GM19351 (cell line): ENCODE measurements at regions not wholly inside any gene's neighbourhood (a gene's known extent, or its start where the extent isn't known, plus 50 kb on each side); places are given as distances from the start of the nearest gene placed in this dataset.

Experiments
- ATAC-seq: cut with Tn5 transposase; IDR thresholded peaks from one replicate; pipeline ENCODE4 v1.9.1; 2021; ENCODE audit warnings: mild to moderate bottlenecking, moderate library complexity; ENCODE audit not compliant: unreplicated experiment

DNA sequence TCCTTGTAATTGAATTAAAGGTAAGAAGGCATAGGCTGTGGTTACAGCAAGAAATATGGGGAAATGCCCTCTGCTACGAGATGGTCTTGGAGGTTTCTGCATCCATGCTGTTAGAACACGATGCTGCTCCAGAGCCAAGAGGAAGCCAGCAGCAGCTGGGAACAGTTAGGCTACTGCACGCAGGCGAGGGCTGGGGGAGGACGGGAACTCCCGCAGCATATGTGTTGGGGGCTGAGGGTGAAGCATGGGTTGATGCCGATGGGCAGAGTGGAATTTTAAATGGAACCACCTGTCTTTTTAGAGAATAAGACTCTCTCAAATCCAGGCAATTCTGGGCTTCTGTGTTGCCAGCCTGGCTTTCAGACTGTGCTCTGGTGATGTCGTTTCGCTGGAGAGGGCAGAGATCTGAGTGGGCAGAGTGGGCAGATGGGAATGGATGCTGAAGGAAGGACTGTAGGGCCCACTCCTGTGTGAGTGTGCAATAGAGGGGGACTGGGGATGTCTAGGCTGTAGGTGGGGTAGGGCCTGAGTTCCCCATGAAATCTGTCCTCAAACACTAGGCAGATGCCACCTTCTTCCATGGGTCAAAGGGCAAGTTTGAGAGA is 417.0 kb upstream of the TPM1 start:
- no peak for ATAC-seq

DNA sequence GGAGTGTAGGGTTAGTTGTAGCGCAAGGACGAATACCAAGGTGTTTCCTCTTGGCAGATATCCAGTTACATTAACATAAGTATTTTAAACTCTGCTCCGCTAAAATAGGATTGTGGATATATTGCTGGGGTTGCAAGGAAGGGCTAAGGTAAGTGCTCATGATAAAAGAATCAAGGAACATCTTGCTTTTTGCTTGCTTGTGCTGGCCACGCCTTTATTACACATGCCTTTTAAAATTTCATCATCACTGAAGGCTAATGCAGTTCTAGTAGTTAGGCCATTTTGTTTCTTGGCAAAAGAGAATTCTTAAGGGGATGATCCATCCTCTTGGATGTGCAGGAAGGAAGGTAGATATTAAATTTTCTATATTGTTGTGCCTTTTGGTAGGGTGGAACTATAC is 415.6 kb upstream of the TPM1 start:
- no peak for ATAC-seq

DNA sequence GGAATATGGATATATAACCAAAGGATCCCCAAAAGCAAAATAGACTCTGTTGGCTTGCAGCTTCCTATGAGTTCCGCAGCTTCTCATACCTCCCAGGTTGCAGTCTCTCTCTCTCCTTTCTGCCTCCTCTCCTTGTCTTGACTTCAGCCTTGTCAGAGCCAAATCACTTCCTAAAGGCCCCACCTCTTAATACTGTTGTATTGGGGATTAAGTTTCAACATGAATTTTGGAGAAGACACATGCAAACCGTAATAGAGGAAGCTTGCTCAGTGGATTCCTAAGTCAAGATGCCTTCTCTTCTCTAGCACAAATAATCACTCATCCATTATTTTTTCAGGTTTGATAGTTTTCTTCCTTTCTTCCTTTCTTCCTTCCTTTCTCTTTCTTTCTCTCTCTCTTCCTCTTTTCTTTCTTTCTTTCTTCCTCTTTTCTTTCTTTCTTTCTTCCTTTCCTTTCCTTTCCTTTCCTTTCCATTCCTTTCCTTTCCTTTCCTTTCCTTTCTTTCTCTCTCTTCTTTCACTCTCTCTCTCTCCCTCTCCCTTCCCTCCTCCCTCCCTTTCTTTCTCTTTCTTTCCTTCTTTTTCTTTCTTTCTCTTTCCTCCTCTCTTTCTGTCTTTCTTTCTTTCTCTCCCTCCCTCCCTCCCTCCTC is 411.3 kb upstream of the TPM1 start:
- ATAC-seq: no peak

DNA sequence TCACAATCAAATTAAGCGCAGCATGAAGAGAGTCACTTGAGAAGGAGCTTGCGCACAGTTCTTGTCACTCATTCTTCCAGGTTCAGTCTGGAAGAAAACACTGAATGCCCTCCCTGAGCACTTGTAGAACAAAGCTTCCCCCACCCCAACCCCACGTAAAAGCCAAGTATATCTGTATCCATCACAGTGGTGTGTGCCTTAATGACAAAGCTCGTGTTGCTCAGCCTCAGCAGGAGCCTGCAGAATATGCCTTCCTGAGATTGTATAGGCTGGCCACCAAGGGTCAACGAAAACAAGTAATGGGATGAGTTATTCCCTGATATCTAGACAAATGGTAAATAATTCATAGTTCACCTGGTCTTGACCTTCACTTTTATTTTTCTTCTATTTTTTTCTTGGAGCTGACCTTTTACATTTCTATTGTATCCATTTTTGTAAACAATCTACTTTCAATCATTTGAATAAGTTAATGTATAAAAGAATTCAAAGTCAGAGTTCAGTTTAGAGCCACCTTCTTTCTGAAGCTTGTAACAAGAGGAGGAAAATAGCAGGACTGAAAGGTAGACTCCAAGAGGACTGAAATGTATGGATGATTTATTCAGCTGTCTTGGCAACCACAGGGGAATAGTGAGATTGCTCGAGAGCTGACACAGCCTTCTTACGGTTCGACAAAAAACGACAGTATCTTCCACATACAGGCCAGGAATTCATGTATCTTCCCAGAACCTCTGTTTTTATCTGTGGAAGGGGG is 405.5 kb upstream of the TPM1 start:
- no peak for ATAC-seq

- ATAC-seq: no peak
These were observed 405.0 kb upstream of the TPM1 start for GRCh38 chr15:62637574-62637897.

DNA sequence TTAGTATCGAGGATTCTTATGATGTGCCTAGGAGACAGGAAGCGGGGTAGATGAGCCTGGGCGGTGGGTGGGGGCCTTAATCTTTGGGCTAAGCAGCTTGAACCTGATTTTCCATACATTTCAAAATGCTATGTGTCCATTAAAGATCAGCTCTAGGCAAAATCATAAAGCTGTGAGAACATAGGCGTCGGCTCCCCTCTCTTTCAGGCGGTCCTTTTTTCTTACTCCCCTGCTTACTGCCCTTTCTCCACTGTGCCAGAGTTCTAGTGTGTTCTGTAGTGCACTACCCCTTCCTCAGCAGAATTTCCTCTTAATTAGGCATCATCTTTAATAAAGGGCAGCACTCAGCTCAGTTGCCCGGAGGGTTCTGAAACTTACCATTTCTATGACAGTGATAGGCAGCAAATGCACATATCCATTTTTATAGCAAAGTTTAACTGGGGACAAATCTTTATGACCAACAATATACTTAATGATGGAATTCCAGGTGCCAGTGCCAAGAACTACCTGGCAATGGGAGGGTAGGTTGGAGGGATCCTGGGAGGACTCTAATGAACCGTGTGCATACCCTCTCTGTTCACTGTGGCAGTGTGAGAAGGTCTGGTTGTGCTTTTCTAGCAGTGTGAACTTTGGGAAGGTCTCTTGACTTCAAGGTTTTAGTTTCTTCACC is 404.5 kb upstream of the TPM1 start:
- no peak for ATAC-seq

DNA sequence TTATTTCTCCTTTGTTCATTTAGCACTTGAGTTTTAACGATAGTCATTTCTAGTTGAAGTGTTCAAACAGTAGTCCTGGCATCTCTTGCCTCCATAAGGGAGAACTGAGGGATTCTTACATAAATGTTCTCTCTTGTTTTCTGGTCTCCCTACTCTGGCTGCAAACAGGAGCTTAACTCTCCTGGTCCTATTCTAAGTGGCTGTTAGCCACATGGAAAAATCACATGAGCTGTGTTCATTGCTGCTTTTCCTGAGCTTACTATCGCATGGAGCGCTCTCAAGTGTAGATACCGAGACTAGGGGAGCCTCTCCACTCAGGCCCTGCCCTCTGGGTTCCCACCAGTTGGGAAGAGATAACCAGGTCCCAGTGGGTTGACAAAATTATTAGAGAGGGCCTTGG is 403.1 kb upstream of the TPM1 start:
- no peak for ATAC-seq

GRCh38 chr15:62639906-62640605 is 402.5 kb upstream of the TPM1 start:
- ATAC-seq: no peak

GRCh38 chr15:62641825-62642224 is 400.7 kb upstream of the TPM1 start:
- no peak for ATAC-seq

GRCh38 chr15:62643572-62643971 is 399.0 kb upstream of the TPM1 start:
- no peak for ATAC-seq

DNA sequence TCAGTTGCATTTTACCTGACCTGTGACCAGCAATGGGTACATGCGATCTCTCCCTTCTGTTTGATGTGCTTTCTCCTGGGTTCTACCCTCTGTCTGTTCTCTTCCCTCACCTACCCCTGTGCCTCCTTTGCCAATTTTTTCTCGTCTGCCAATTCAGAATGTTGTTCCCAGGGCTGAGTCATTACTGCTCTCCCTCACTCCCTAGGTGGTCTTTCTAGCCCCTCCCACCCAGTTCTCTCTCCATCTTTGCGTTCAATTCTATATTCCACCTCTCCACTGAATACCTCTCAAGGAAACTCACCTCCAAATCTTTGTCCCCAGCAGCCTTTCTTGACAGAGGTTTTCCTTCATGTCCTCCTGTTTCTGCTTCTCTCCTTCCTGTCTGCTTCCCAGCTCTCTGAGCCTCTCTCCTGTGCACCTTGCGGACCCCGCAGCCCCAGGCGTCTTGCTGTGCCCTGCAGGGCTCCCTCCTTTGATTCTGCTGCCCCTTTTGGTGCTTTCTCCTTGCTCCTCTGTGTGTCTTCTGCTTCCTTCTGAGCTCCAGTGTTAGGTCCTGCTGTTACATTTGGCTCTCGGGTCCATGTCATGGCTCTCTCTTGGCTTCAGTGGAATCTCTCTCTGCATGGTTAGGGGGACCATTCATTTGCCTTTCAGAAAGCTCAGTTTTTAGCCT is 398.2 kb upstream of the TPM1 start:
- ATAC-seq: no peak

DNA sequence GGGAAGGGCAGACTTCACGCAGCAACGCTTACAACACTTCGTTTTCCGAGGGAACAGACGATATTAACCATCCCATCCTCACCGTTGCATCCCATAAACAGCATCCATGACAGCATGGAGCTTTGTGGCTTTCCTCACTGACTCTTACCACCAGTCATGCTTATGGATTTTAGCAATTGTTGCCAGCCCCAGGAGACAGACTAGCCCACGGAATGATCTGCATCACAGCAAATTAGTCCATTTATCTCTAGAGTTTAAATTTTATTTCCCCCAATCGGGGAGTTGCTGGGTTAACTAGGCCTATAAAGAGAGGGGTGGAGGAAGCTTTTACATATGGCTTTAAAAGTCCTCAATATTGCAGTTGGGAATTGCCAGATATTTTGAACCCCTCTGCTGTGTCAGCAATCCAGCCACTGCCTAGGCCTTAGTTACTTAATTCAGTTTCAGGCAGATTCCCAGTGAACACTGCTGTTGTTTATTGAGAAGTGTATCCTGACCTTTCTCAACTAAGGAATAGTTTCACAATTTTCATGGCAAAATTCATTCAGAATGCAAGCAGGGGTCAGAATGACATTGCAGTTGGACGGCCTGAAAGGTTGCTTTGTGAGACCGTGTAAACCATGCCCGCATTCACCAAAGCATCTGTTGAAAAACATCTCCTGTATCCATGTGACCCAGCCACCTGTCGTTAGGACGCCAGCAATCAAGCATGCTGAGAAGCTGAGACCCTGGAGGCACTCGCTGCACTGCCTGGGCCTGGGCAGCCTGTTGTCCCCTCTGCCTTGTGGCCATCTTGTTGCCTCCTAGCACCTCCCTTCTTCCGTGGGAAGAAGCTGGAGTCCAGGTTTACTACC is 397.4 kb upstream of the TPM1 start:
- ATAC-seq: no peak

DNA sequence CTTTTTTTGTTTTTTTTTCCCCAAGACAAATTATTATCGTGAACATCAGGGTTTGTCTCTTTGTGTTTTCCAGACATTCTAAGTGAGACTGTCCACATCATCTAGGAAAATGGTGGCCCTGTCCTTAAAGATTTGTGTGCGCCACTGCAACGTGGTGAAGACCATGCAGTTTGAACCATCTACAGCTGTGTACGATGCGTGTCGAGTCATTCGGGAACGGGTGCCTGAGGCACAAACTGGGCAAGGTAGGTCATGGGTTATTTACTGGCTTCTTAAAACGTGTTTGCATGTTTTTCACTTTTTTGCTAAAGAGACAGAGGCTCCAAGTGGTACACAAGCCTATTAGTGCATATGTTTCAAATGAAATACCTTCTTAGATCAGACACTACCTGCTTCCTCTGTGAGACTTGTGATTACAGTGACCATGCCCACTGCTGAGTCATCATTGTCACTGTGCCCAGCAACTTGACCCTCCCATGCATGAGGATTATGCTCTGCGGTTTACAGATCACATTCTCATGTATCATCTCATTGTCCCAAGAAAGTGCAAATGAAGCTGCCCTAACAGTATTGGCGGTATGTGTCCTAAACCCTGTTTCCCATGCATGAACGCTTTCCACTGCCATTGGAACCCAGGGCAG is 395.2 kb upstream of the TPM1 start:
- ATAC-seq: no peak

GRCh38 chr15:62647843-62648505 is 394.6 kb upstream of the TPM1 start:
- no peak for ATAC-seq

DNA sequence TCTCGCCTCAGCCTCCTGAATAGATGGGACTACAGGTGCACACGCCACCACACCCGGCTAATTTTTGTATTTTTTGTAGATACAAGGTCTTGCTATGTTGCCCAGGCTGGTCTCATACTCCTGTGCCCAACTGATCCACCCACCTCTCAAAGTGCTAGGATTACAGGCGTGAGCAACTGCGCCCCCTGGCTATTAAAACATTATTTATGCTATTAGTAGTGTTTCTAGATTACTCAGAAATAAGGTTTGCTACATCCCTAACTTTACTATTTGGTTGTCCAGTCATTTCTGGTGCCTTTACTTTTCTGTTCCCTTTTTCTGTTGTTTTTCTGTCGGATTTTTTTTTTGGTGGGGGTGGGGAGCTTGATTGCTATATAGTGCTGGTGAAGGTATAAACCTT is 393.6 kb upstream of the TPM1 start:
- ATAC-seq: no peak

- ATAC-seq: peak; percentile 82
These were observed 392.6 kb upstream of the TPM1 start for GRCh38 chr15:62649793-62650420.

DNA sequence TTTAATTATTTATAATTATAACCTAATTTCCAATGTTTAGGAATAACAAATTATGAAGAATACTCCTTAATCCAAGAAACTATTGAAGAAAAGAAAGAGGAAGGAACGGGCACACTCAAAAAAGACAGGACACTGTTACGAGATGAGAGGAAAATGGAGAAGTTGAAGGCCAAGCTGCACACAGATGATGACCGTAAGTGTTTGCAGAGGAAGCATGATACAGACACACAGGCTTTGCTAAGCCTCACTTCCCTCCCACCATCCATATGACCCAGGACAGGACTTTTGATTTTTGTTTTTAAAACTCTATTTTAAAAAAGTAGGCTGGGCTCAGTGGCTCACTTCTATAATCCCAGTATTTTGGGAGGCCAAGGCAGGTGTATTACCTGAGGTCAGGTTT is 389.4 kb upstream of the TPM1 start:
- no peak for ATAC-seq

DNA sequence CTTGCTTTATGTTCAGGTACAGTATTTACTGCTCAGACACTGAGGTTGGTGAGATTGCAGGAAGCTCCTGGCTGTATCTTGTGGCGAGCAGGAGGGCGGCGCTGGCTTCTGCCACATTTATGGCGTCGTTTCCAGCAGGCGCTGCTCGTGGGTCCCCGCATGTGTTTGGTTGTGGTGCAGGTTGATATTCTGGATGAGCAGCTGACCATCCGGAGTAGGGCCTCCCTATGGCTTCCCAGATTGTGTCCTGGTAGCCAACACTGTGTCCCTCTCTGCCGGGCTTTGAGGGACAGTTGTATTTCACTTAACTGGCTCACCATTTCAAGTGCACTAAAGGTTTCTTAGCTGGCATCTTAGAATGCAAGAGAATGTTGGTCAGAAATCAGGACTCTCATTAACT is 386.5 kb upstream of the TPM1 start:
- ATAC-seq: no peak
